Renal cortex interstitium (tissue), 11 donors: ENCODE measurements at regions not wholly inside any gene's neighbourhood (a gene's known extent, or its start where the extent isn't known, plus 50 kb on each side); places are given as distances from the start of the nearest gene placed in this dataset.
"Not testable (repeated sequence)": the region's sequence is repeated elsewhere in the genome, so short reads cannot be mapped to it uniquely, and the experiment has no call there.

Experiments used
- DNase-seq, 11 donors: peaks; one replicate each; pipeline ENCODE4 v3.0.0-alpha.2; 2013; ENCODE audit warnings: low read depth in 9 of 11, low spot score in 4 of 11; ENCODE audit errors: extremely low read depth in 1 of 11

- DNase-seq, result no peak
These were observed 52.2 kb downstream of the ACTL7B start for GRCh38 chr9:108803428-108804065.

DNA sequence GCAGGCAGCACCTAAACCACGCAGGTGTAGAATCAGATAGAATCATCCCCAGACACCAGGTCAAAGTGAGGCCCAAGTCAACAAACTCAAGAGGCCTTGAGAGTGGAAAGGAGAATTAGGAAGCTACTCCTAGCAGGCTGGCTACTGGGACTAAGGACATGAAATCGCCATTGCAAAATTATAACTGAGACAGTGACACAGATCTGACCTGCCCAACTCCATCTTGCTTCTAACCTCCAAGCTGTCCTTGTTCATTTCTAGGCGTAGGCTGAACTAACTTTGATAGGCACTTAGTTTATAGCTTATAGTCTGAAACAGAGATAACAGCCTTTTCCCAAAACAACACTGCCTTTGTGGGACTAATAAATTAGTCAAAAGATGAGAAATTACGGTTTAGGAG, 52.8 kb downstream of the ACTL7B start:
- no peak for DNase-seq

DNA sequence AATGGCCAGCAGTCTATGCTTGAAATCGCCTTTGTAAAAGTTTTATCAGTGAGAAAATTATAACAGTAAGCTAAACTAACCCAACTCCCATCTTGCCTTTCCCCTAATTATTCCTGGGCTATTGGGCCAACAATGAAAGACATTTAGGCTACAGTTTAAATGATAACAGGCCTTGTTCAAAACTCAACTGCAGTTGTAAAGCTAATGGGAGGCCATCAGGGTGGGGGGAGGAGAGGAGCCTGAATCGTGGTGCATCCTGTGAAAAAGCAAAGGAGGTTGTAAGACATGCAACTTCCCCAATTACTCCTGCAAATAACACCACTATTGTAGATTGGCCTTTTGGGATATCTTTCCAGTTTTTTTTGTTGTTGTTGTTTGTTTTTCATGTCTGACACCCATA, 53.8 kb downstream of the ACTL7B start:
- DNase-seq, result no peak

GRCh38 chr9:108800632-108801099, 55.1 kb downstream of the ACTL7B start:
- DNase-seq, result no peak

GRCh38 chr9:108793573-108793972, 62.2 kb downstream of the ACTL7B start:
- no peak for DNase-seq

GRCh38 chr9:108789742-108790141, 66.0 kb downstream of the ACTL7B start:
- DNase-seq, result no peak

DNA sequence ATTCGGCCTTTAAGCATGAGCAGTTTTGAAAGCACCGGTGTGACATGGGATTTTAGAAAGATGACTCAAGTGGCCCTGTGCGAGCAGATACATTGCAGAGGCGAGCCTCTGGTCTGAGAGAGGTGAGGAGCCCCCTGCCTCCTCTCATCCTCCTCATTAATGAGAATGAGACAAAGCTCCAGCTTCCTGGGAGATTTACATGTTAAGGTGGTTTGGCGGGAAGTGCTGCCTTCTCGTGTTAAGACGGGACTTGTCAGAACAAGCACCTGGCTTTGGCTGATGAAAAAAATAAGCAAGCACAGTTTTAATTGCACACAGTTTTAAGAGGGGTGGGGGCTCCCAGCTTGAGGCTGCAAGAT, 68.1 kb downstream of the ACTL7B start:
- no peak for DNase-seq

- no peak for DNase-seq
These were observed 68.7 kb downstream of the ACTL7B start for GRCh38 chr9:108786901-108787689.

GRCh38 chr9:108786322-108786721, 69.5 kb downstream of the ACTL7B start:
- DNase-seq, result no peak

- DNase-seq, result no peak
These were observed 70.8 kb downstream of the ACTL7B start for GRCh38 chr9:108784998-108785397.

DNA sequence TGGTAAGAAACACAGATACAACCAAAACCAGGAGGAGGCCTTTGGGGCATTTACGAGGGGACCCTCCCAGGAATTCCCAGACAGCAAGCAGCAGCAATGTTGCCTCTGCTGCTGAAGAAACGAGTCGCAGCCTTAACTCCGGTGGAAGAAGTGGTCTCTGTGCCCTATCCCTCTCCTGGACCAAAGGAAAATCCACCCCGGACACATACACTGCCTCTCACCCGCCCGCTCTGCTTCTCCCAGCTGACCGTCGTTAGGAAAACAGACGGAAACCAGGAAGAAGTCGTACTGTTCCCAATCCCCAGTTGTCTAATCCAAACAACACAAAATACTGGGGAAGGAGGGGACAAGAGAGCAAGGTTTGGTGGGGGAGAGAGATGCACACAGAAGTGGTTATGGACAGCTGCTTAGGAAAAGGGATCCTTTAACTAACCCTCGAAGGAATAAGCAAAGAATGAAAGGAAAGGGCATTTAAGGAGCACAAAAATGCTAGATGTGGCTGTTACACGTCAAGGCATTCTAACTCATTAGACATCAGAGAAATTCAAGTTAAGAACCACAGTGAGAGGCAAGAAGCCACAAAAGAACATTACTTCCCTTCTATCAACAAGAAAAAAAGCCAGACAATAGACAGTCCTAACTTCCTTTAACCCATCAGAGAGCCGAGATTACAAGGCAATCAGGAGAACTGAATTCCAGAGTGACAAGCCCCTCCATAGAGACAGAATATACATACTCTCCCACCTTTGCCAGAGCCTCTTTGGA, 71.9 kb downstream of the ACTL7B start:
- DNase-seq, result no peak

- no peak for DNase-seq
These were observed 72.5 kb downstream of the ACTL7B start for GRCh38 chr9:108783326-108783725.

- no peak for DNase-seq
These were observed 74.6 kb downstream of the ACTL7B start for GRCh38 chr9:108780942-108781734.

DNA sequence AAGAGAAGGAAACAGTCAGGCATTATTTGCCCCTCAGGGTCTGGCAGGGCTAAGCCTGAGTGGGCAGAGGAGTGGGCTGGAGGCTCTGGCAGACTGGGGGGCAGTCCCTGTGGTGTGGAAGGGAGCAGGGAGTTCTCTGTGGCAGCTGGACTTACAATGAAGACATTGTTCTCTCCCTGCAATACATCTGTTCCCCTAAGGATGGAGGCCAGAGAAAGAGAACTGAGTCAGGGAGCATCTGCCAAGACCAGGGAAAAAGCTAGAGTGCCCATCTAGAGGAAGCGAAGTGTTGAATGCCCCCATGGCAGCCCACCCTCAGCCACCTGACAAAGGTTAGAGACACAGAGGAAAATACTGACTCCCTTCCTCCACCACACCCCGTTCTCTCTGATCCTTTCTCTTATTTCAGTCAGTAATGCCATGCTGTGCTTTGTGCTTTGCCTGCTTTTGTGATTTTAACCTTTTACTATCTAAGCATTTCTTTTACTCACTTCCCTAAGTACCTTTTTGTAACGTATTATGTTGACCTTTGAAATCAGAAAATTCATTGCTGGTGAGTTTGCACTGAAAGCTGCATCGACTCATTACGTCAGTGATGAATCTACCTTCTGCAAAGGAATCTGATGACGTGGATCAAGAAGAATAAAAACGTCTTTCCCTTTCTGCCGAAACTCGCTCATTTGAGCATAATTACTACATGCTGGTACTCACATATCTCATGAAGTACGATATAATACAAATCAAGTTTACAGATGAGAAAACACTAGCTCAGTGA, 76.0 kb downstream of the ACTL7B start:
- no peak for DNase-seq

- no peak for DNase-seq
These were observed 78.7 kb downstream of the ACTL7B start for GRCh38 chr9:108776920-108777639.

- DNase-seq, result no peak
These were observed 79.9 kb downstream of the ACTL7B start for GRCh38 chr9:108775901-108776306.

- DNase-seq, result not testable (repeated sequence)
These were observed 81.7 kb downstream of the ACTL7B start for GRCh38 chr9:108774088-108774487.

DNA sequence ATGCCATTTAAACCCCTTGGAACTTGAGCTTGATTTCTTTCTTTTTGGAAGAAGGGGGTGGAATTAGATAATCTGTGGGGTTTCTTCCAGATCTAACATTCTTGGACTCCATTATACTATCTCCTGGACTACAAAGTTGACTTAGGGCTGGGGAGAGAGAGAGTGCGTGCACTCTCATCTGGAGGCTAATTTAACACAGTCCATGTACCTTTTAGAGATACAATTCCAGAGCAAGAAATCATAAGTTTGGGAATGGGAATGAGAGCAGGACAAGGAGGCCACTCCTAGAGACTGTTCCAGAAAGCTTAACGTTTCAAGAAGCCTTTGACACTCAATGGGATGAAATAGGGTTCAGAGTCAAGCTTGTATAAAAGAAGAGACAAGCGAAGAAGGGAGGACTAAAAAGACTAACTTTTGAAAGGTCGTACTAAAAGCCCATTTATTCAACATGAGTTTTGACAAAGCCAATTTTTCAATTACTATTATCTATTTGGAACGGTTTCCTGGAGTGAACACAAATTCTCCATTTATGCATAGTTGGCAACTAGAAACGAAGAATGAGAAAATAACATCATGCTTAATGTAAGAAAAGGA, 83.4 kb downstream of the ACTL7B start:
- DNase-seq, result no peak
